ENCODE measurements at regions not wholly inside any gene's neighbourhood (a gene's known extent, or its start where the extent isn't known, plus 50 kb on each side); places are given as distances from the start of the nearest gene placed in this dataset.
A peak's percentile ranks its signal among the peaks of the same experiment; 100 is the strongest.

DNA sequence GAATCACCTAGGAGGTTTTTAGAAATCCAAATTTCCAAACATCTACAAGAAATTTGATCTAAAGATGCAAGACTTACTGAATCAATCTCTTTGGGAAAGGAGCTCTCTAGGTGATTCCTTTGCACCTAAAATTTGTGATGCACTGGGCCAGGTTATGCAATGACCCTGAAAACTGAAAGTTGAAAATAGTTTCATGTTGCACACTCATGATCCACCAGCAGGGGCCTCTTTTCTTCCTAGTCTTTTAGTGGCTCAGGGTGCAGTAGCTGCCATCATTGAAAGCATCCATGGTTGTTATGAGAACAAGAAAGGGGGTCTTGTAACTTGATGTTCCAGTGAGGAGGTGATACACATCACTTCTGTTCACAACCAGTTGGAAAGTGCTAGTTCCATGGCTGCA lies 486.8 kb downstream of the PSAT1 start:
- TF ChIP-seq, protein P1, sequence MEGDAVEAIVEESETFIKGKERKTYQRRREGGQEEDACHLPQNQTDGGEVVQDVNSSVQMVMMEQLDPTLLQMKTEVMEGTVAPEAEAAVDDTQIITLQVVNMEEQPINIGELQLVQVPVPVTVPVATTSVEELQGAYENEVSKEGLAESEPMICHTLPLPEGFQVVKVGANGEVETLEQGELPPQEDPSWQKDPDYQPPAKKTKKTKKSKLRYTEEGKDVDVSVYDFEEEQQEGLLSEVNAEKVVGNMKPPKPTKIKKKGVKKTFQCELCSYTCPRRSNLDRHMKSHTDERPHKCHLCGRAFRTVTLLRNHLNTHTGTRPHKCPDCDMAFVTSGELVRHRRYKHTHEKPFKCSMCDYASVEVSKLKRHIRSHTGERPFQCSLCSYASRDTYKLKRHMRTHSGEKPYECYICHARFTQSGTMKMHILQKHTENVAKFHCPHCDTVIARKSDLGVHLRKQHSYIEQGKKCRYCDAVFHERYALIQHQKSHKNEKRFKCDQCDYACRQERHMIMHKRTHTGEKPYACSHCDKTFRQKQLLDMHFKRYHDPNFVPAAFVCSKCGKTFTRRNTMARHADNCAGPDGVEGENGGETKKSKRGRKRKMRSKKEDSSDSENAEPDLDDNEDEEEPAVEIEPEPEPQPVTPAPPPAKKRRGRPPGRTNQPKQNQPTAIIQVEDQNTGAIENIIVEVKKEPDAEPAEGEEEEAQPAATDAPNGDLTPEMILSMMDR (conservative IDR thresholded peaks at IDR 0.05 in 1 of 2, IDR thresholded peaks at IDR 0.05 in 1 of 2; ENCODE audit: extremely low read depth in 1 of 2, insufficient read depth in 1 of 2, low read depth in 1 of 2, low read length in 2 of 2), result peak; percentile 41
- TF ChIP-seq EZH2 (IDR thresholded peaks at IDR 0.05; ENCODE audit: borderline replicate concordance, low read length), result no peak
